Effector memory CD8-positive, alpha-beta T cell (primary cell): ENCODE measurements at regions not wholly inside any gene's neighbourhood (a gene's known extent, or its start where the extent isn't known, plus 50 kb on each side); places are given as distances from the start of the nearest gene placed in this dataset.

ENCODE experiments used
- ATAC-seq: fragments of 150-1000 bp; cut with Tn5 transposase; replicated peaks from 2 replicates; pipeline ENCODE4 v1.10.0; 2021; ENCODE audit warnings: mild to moderate bottlenecking, moderate library complexity
- DNase-seq, 3 experiments: peaks; one replicate each; pipeline ENCODE4 v3.0.0; 2021
- H3K27ac Mint-ChIP-seq, 2 donors: one replicate each; pipeline ENCODE4 v1.8.0; 2022; ENCODE audit warnings: mild to moderate bottlenecking in 2 of 2, mixed read lengths in 2 of 2, moderate library complexity in 2 of 2
- H3K27me3 Mint-ChIP-seq, 2 donors: one replicate each; pipeline ENCODE4 v1.8.0; 2022; ENCODE audit warnings: mixed read lengths in 2 of 2
- H3K36me3 Mint-ChIP-seq: one replicate; pipeline ENCODE4 v1.8.0; 2022; ENCODE audit warnings: mild to moderate bottlenecking, moderate library complexity, mixed read lengths; ENCODE audit not compliant: insufficient read depth
- H3K4me1 Mint-ChIP-seq, 2 donors: one replicate each; pipeline ENCODE4 v1.8.0; 2022; ENCODE audit warnings: low read depth in 2 of 2, mixed read lengths in 2 of 2
- H3K4me3 Mint-ChIP-seq, 2 donors: one replicate each; pipeline ENCODE4 v1.8.0; 2022; ENCODE audit warnings: mild to moderate bottlenecking in 2 of 2, mixed read lengths in 2 of 2, moderate library complexity in 2 of 2
- H3K9me3 Mint-ChIP-seq, 2 donors: one replicate each; pipeline ENCODE4 v1.8.0; 2022; ENCODE audit warnings: mixed read lengths in 2 of 2

DNA sequence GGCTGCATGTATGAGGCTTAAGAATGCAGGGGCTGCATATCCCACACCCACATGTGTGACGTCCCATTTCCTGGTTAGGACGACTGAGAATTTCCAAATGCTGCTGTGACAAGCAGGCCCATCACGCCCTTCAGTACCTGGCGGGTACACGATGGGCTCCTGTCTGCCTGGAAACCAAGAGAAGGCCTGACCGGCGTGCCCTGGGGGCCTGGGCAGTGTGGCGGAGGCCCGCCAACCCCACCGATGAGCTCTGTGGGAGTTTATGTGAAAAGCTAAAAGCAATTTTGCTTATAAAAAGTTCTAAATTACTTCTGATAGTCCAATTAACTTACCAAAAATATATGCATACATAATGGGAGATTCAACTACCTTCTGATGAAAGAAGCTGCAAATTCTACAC is 837.3 kb downstream of the GALR1 start:
- ATAC-seq (no peak), DNase-seq (no peak)
- Mint-ChIP-seq H3K9me3 (no peaks in the 10 kb centered on the region), H3K4me3 (no peak overlapping the region), H3K4me1 (no peaks in the 10 kb centered on the region), H3K36me3 (no peaks in the 10 kb centered on the region), H3K27ac (no peak overlapping the region), H3K27me3 (no peaks in the 10 kb centered on the region)

DNA sequence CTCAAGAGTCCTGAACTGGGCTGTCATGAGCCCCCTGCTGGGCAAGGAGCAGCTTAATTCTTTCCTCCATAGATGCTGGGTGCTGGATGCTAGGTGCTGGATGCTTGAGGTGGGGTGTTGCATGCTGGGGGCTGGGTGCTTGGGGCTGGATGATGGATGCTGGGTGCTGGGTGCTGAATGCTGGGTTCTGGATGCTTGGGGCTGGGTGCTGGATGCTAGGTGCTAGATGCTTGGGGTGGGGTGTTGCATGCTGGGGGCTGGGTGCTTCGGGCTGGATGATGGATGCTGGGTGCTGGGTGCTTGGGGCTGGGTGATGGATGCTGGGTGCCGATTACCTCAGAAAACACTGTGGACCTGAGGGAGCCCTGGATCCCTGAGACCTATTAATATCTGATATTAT is 837.7 kb downstream of the GALR1 start:
- ATAC-seq (no peak), DNase-seq (no peak)
- Mint-ChIP-seq H3K9me3 (no peaks in the 10 kb centered on the region), H3K36me3 (no peaks in the 10 kb centered on the region), H3K4me3 (no peak overlapping the region), H3K27me3 (no peaks in the 10 kb centered on the region), H3K4me1 (no peaks in the 10 kb centered on the region), H3K27ac (no peak overlapping the region)

DNA sequence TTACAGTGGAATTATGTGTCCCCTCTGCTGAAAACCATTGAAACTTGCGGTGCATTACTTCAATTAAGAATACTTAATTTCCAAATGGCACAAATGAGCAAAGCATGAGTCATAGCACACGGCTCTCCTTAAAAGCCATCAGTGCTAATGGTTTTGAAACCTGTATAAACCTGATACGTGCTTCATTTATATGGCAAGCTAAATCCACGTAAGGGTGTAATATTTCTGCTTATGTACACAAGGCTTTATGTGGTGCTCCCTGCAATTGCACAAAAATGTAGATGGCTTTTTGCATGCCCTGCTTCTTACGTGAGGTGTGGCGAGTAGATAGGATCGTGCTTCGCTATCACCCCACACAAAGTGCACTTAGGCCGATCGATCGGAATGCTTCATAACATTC is 840.9 kb downstream of the GALR1 start:
- Mint-ChIP-seq H3K4me1 (no peaks in the 10 kb centered on the region), H3K9me3 (peaks cover 0 to 1% of the 10 kb centered on the region in 2 donors), H3K4me3 (no peak overlapping the region), H3K27ac (no peak overlapping the region), H3K27me3 (no peaks in the 10 kb centered on the region), H3K36me3 (no peaks in the 10 kb centered on the region)
- DNase-seq (no peak), ATAC-seq (no peak)

- Mint-ChIP-seq H3K36me3 (no peaks in the 10 kb centered on the region), H3K4me3 (no peak overlapping the region), H3K27ac (no peak overlapping the region), H3K27me3 (no peaks in the 10 kb centered on the region), H3K4me1 (no peaks in the 10 kb centered on the region), H3K9me3 (peaks cover 0 to 1% of the 10 kb centered on the region in 2 donors)
- ATAC-seq (no peak), DNase-seq (no peak)
Observed at GRCh38 chr18:78092901-78093300, 843.3 kb downstream of the GALR1 start.

DNA sequence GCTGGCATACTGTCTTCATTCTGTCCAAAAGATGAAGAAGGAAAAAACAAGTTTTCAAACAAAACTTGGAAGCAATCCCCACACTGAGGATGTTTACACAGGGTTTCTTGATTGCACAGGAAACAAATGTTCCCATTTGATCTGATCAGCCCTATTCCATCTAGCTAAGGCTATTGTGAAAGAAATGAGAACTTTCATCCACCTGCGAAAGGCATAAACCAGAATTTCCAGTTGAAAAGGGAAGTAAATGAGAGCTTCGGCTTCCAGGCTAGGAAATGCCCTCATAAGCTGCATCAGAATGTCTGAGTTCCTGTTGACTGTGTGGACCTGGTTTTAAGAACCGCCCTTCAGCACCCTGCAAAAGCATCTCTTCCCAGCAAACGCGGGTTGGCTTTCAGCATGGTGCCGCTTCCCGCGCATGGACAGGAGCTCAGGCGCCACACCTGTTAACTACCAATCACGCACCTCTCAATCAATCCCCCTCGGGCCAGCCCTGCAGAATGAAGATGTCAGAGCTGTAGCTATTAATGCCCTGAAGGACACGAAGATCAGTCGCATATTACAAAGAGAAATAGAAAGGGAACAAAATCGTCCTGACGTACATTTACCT is 850.4 kb downstream of the GALR1 start:
- Mint-ChIP-seq H3K36me3 (no peaks in the 10 kb centered on the region), H3K4me3 (no peak overlapping the region), H3K4me1 (no peaks in the 10 kb centered on the region), H3K9me3 (peaks cover 2 to 15% of the 10 kb centered on the region in 2 donors), H3K27ac (no peak overlapping the region), H3K27me3 (no peaks in the 10 kb centered on the region)
- no peak for DNase-seq
- no peak for ATAC-seq

GRCh38 chr18:78101091-78101490 is 851.4 kb downstream of the GALR1 start:
- DNase-seq (no peak), ATAC-seq (no peak)
- Mint-ChIP-seq H3K36me3 (no peaks in the 10 kb centered on the region), H3K27me3 (no peaks in the 10 kb centered on the region), H3K4me1 (no peaks in the 10 kb centered on the region), H3K9me3 (peaks cover 2 to 15% of the 10 kb centered on the region in 2 donors), H3K4me3 (no peak overlapping the region), H3K27ac (no peak overlapping the region)

GRCh38 chr18:78102135-78102534 is 852.5 kb downstream of the GALR1 start:
- Mint-ChIP-seq H3K27me3 (no peaks in the 10 kb centered on the region), H3K4me1 (no peaks in the 10 kb centered on the region), H3K9me3 (peaks cover 5 to 15% of the 10 kb centered on the region in 2 donors), H3K4me3 (no peak overlapping the region), H3K36me3 (no peaks in the 10 kb centered on the region), H3K27ac (no peak overlapping the region)
- DNase-seq (no peak), ATAC-seq (no peak)

DNA sequence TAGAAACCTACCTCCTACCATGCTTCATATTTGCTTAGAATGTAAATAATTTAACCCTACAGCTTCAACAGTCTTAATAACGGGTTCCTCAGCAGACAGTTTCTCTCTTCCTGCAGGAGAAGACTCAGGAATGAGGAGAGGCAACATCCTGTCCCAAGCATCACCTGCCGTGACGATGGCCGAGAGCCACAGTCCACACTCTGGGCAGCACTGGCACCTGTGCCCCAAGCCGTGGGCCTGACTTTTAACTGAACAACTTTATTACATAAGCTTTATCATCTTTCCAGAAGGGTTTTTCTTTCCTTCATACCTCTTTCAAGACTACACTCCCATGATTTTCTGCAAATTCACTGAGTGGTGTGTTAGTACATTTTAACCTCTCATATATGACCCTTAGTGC is 856.0 kb downstream of the GALR1 start:
- Mint-ChIP-seq H3K36me3 (no peaks in the 10 kb centered on the region), H3K9me3 (peaks cover 5 to 15% of the 10 kb centered on the region in 2 donors), H3K4me1 (no peaks in the 10 kb centered on the region), H3K4me3 (no peak overlapping the region), H3K27ac (no peak overlapping the region), H3K27me3 (no peaks in the 10 kb centered on the region)
- no peak for ATAC-seq
- DNase-seq: no peak

- DNase-seq (no peak), ATAC-seq (no peak)
- Mint-ChIP-seq H3K27me3 (no peaks in the 10 kb centered on the region), H3K27ac (no peak overlapping the region), H3K9me3 (peaks cover 3 to 6% of the 10 kb centered on the region in 2 donors), H3K4me1 (no peaks in the 10 kb centered on the region), H3K36me3 (no peaks in the 10 kb centered on the region), H3K4me3 (no peak overlapping the region)
Observed at GRCh38 chr18:78106946-78107345, 857.3 kb downstream of the GALR1 start.

DNA sequence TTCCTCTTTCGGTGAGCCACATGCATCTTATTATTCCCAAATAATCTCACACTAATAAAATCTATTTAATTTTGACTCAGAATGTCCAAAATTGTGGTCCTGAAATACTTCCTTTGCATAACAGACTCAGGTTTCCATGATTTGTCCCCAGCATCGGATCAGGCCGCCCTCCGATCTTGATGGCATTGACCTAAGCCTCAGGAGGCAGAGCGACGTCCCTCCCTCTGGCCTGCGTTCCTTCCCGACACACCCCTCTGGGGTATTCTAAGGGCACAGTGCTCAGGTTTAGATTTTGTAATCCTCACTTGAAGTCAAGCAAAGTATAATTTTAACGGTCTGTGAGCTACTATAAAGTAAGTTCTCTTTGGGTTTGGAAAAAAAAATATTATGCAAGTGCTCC is 857.7 kb downstream of the GALR1 start:
- no peaks in the 10 kb centered on the region for H3K36me3 Mint-ChIP-seq
- DNase-seq (no peak), ATAC-seq (no peak)
- no peaks in the 10 kb centered on the region for H3K27me3 Mint-ChIP-seq
- H3K27ac Mint-ChIP-seq: no peak overlapping the region
- peaks cover 2 to 3% of the 10 kb centered on the region in 2 donors for H3K9me3 Mint-ChIP-seq
- no peak overlapping the region for H3K4me3 Mint-ChIP-seq
- H3K4me1 Mint-ChIP-seq: no peaks in the 10 kb centered on the region

DNA sequence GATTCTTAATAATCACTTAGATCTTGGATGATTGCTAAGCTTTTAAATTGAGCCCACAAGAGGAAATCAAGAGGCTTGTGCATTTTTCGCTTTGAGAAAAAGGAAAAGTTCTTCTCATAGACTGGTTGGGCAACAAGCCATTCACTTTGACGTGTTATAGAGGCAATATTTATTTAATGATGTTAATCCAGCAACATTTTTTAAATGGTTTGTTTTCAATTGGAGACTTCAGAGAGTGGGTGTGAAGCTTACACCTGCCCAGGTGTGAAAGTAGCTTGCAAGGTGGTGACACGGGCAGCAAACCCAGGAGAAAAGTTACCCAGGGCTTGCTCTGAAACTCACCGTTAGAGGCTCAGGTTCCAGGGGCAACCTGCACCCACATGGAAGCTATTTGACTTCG is 858.9 kb downstream of the GALR1 start:
- no peaks in the 10 kb centered on the region for H3K4me1 Mint-ChIP-seq
- H3K27me3 Mint-ChIP-seq: no peaks in the 10 kb centered on the region
- no peaks in the 10 kb centered on the region for H3K36me3 Mint-ChIP-seq
- DNase-seq: no peak
- H3K27ac Mint-ChIP-seq: no peak overlapping the region
- H3K4me3 Mint-ChIP-seq: no peak overlapping the region
- peaks cover 0 to 3% of the 10 kb centered on the region in 2 donors for H3K9me3 Mint-ChIP-seq
- no peak for ATAC-seq

GRCh38 chr18:78113136-78113939 is 863.7 kb downstream of the GALR1 start:
- Mint-ChIP-seq H3K36me3 (no peaks in the 10 kb centered on the region), H3K4me1 (no peaks in the 10 kb centered on the region), H3K27ac (no peak overlapping the region), H3K27me3 (no peaks in the 10 kb centered on the region), H3K4me3 (no peak overlapping the region), H3K9me3 (no peaks in the 10 kb centered on the region)
- DNase-seq (no peak), ATAC-seq (no peak)

DNA sequence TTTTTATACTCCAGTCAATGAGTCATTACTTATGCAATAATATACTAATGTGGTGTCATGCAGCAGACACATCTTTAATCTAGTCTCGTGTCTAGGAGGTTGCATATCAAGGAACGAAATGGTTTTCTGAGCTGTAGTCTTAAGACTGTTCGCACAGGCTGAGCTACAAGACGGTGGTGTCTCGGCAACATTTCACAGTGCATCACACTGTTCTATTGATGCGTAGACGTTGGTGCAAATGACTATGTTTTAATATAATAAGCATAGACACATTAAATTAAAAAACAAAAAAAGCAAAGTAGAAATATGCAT is 864.2 kb downstream of the GALR1 start:
- Mint-ChIP-seq H3K4me1 (no peaks in the 10 kb centered on the region), H3K27me3 (no peaks in the 10 kb centered on the region), H3K36me3 (no peaks in the 10 kb centered on the region), H3K4me3 (no peak overlapping the region), H3K9me3 (no peaks in the 10 kb centered on the region), H3K27ac (no peak overlapping the region)
- DNase-seq (no peak), ATAC-seq (no peak)

- H3K4me3 Mint-ChIP-seq: no peak overlapping the region
- no peak overlapping the region for H3K27ac Mint-ChIP-seq
- ATAC-seq: no peak
- H3K4me1 Mint-ChIP-seq: no peaks in the 10 kb centered on the region
- peaks cover 0 to 11% of the 10 kb centered on the region in 2 donors for H3K9me3 Mint-ChIP-seq
- no peaks in the 10 kb centered on the region for H3K36me3 Mint-ChIP-seq
- no peak for DNase-seq
- no peaks in the 10 kb centered on the region for H3K27me3 Mint-ChIP-seq
Observed at GRCh38 chr18:78115896-78116561, 863.6 kb upstream of the SALL3 start.
